HCT116 (cell line): ENCODE measurements at regions not wholly inside any gene's neighbourhood (a gene's known extent, or its start where the extent isn't known, plus 50 kb on each side); places are given as distances from the start of the nearest gene placed in this dataset.

Source experiments
- ATAC-seq: fragments of 200-7000 bp; cut with Tn5 transposase; 2 replicates; pipeline ENCODE4 v1.9.1; 2020; ENCODE audit warnings: mild to moderate bottlenecking, moderate library complexity
- BruUV-seq: library from RNA; stranded (reverse); fragments of 400-500 nt; replicated peaks from 2 replicates; lab custom pipeline; 2021; lab: Mats Ljungman, UMichigan
- CTCF ChIA-PET: fragments of 300-600 bp; sonication (Branson Sonifier 250); formaldehyde crosslinking; loops from one replicate; lab custom pipeline; 2021; ENCODE audit warnings: antibody characterized with exemption; lab: Charles Lee
- POLR2A ChIA-PET: fragments of 300-600, 350-600 bp; sonication (Branson Sonifier 250); formaldehyde crosslinking; loops from one replicate; lab custom pipeline; 2021; ENCODE audit warnings: antibody characterized with exemption; lab: Charles Lee
- RAD21 ChIA-PET, 2 experiments: fragments of 300-600 bp; sonication (Branson Sonifier 250); formaldehyde crosslinking; loops; one replicate each; lab custom pipeline; 2023; ENCODE audit warnings: low total read pairs in 2 of 2; ENCODE audit not compliant: uncharacterized antibody in 2 of 2, unreplicated experiment in 2 of 2, low non-redundant PET in 1 of 2; lab: Charles Lee
- DNase-seq: peaks from one replicate; pipeline ENCODE4 v3.0.0-alpha.2; 2010; ENCODE audit warnings: low read depth, low spot score
- H2AFZ ChIP-seq: fragments of 200-600 bp; shearing (Covaris generic), sonication (generic); 2 replicates; pipeline ENCODE4 v1.6.1; 2017; ENCODE audit warnings: low read depth, mixed run types, mixed read lengths, antibody characterized with exemption, low read length; ENCODE audit not compliant: poor library complexity, severe bottlenecking
- H3K27ac ChIP-seq: 2 replicates; pipeline ENCODE4 v1.5.1; 2012; ENCODE audit warnings: low read depth, low read length
- H3K27me3 ChIP-seq: fragments of 200-600 bp; sonication (generic); 2 replicates; pipeline ENCODE4 v1.6.1; 2016; ENCODE audit warnings: mixed run types, low read length, mixed read lengths; ENCODE audit not compliant: insufficient read depth
- H3K36me3 ChIP-seq, 2 experiments: fragments of 200-500 bp in 1 of 2; fragments of 200-600 bp in 1 of 2; sonication (Bioruptor generic) in 1 of 2; sonication (generic) in 1 of 2; 2 replicates each; pipeline versions ENCODE4 v1.5.1 to v1.6.1; 2014 to 2016; ENCODE audit warnings: low read length in 2 of 2, inconsistent platforms in 1 of 2, mixed read lengths in 1 of 2, mixed run types in 1 of 2; ENCODE audit not compliant: insufficient read depth in 2 of 2, control insufficient read depth in 1 of 2
- H3K4me1 ChIP-seq, 2 experiments: fragments of 200-600 bp in 1 of 2; sonication (generic) in 1 of 2; 2 replicates each; pipeline versions ENCODE4 v1.5.1 to v1.6.1; 2012 to 2017; ENCODE audit warnings: low read length in 2 of 2, inconsistent platforms in 1 of 2, mild to moderate bottlenecking in 1 of 2, mixed read lengths in 1 of 2, mixed run types in 1 of 2, moderate library complexity in 1 of 2; ENCODE audit not compliant: insufficient read depth in 2 of 2, control insufficient read depth in 1 of 2
- H3K4me2 ChIP-seq: fragments of 200-600 bp; sonication (generic); 2 replicates; pipeline ENCODE4 v1.6.1; 2017; ENCODE audit warnings: mixed run types, low read length, mixed read lengths
- H3K4me3 ChIP-seq, 2 experiments: fragments of 200-600 bp in 1 of 2; sonication (generic) in 1 of 2; replicated peaks in 1 of 2; 2 replicates each; pipeline ENCODE4 v1.5.1; 2011 to 2016; ENCODE audit warnings: low read length in 2 of 2, control low read depth in 1 of 2, low read depth in 1 of 2, mild to moderate bottlenecking in 1 of 2, mixed read lengths in 1 of 2, mixed run types in 1 of 2
- H3K79me2 ChIP-seq: fragments of 200-600 bp; sonication (generic); 2 replicates; pipeline ENCODE4 v1.6.1; 2017; ENCODE audit warnings: mild to moderate bottlenecking, mixed run types, low read length, moderate library complexity, mixed read lengths; ENCODE audit not compliant: insufficient read depth
- H3K9ac ChIP-seq: fragments of 200-600 bp; sonication (generic); 2 replicates; pipeline ENCODE4 v1.6.1; 2016; ENCODE audit warnings: low read length, mixed read lengths
- H3K9me2 ChIP-seq: fragments of 200-600 bp; sonication (generic), shearing (Covaris generic); 2 replicates; pipeline ENCODE4 v1.6.1; 2017; ENCODE audit warnings: mixed run types, mild to moderate bottlenecking, moderate library complexity; ENCODE audit not compliant: insufficient read depth
- H3K9me3 ChIP-seq, 2 experiments: fragments of 200-500 bp in 1 of 2; fragments of 200-600 bp in 1 of 2; sonication (Bioruptor generic) in 1 of 2; sonication (generic) in 1 of 2; 2 replicates each; pipeline ENCODE4 v1.6.1; 2014 to 2017; ENCODE audit warnings: low read length in 2 of 2, mixed read lengths in 2 of 2, inconsistent platforms in 1 of 2, low read depth in 1 of 2, mild to moderate bottlenecking in 1 of 2, mixed run types in 1 of 2, moderate library complexity in 1 of 2; ENCODE audit not compliant: control insufficient read depth in 1 of 2, insufficient read depth in 1 of 2
- H4K20me1 ChIP-seq: fragments of 200-600 bp; sonication (generic), shearing (Covaris generic); 2 replicates; pipeline ENCODE4 v1.6.1; 2017; ENCODE audit warnings: mixed run types, mild to moderate bottlenecking, moderate library complexity; ENCODE audit not compliant: insufficient read depth
- CBX3 ChIP-seq: IDR thresholded peaks from 2 replicates; pipeline ENCODE4 v1.6.1; 2012; ENCODE audit warnings: low read depth
- CEBPB ChIP-seq: IDR thresholded peaks from 2 replicates; pipeline ENCODE4 v1.6.1; 2012; ENCODE audit warnings: low read depth
- EGR1 ChIP-seq: IDR thresholded peaks from 2 replicates; pipeline ENCODE4 v1.6.1; 2012; ENCODE audit warnings: low read depth
- ELF1 ChIP-seq: IDR thresholded peaks from 2 replicates; pipeline ENCODE4 v1.6.1; 2012; ENCODE audit warnings: low read depth, borderline replicate concordance
- FOSL1 ChIP-seq: IDR thresholded peaks from 2 replicates; pipeline ENCODE4 v1.6.1; 2012; ENCODE audit warnings: low read depth
- TCF7L2 ChIP-seq: IDR thresholded peaks from 2 replicates; pipeline ENCODE4 v1.7.0; 2011; ENCODE audit warnings: borderline replicate concordance, inconsistent platforms; ENCODE audit not compliant: insufficient read depth, insufficient read length; ENCODE audit errors: extremely low read depth
- intact Hi-C: fragments of 100-400 bp; cut with micrococcal nuclease; formaldehyde crosslinking; loops from 2 replicates; pipeline ENCODE4 v1.10.0; 2022
- TF ChIP-seq, protein P1 (sequence below): IDR thresholded peaks from 2 replicates; pipeline ENCODE4 v1.6.1; 2012
- TF ChIP-seq, protein P2 (sequence below): IDR thresholded peaks from 2 replicates; pipeline ENCODE4 v1.6.1; 2012; ENCODE audit warnings: low read depth

DNA sequence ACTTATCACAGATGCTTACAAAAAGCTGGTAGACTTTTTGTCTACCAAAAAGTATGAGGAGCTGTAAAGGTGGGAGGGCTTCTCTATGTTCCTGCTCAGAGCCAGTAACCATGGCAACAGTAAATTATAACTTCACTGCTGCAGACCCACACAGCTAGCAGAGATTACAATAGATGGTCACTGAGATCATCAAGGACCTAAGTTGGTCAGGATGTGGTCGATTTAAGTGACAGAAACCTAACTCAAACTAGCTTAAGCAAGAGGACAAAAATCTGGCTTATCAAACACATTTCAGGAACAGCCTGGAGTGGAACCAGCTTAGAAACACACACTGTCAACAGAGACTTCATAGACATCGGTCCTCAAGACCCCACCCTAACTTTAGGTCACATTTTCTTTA, 113.4 kb upstream of the ATP1A1 start:
- intact Hi-C loops = no loop called here
- Histone ChIP-seq H3K4me1 (peaks cover 0 to 3% of the 10 kb centered on the region in 2 experiments; a peak in 1 of 4 replicates), H2AFZ (no peak overlapping the region), H3K36me3 (no peaks in the 10 kb centered on the region), H3K9me2 (no peaks in the 10 kb centered on the region), H3K79me2 (no peaks in the 10 kb centered on the region), H3K9me3 (no peaks in the 10 kb centered on the region), H3K27me3 (no peaks in the 10 kb centered on the region; the same call in 1 of the 2 replicates), H3K9ac (no peak overlapping the region), H3K4me3 (no peak overlapping the region), H4K20me1 (no peaks in the 10 kb centered on the region), H3K4me2 (no peak overlapping the region), H3K27ac (no peak overlapping the region)
- no peak for DNase-seq
- ChIA-PET POLR2A (interaction anchor here (1.1 kb wide), 1 partner anchor 116 kb away, joined by 3 read pairs; no protein-coding TSS in a partner anchor), RAD21 (no interaction called here), CTCF (no interaction called here)
- ATAC-seq = no peak
- no TSS peak for BruUV-seq
- no peak for TF ChIP-seq FOSL1
- TF ChIP-seq, protein P1, sequence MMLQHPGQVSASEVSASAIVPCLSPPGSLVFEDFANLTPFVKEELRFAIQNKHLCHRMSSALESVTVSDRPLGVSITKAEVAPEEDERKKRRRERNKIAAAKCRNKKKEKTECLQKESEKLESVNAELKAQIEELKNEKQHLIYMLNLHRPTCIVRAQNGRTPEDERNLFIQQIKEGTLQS = no peak
- TF ChIP-seq CBX3 = no peak
- no peak for TF ChIP-seq ELF1
- no peak for TF ChIP-seq TCF7L2
- TF ChIP-seq CEBPB = no peak
- TF ChIP-seq EGR1 = no peak
- TF ChIP-seq, protein P2, sequence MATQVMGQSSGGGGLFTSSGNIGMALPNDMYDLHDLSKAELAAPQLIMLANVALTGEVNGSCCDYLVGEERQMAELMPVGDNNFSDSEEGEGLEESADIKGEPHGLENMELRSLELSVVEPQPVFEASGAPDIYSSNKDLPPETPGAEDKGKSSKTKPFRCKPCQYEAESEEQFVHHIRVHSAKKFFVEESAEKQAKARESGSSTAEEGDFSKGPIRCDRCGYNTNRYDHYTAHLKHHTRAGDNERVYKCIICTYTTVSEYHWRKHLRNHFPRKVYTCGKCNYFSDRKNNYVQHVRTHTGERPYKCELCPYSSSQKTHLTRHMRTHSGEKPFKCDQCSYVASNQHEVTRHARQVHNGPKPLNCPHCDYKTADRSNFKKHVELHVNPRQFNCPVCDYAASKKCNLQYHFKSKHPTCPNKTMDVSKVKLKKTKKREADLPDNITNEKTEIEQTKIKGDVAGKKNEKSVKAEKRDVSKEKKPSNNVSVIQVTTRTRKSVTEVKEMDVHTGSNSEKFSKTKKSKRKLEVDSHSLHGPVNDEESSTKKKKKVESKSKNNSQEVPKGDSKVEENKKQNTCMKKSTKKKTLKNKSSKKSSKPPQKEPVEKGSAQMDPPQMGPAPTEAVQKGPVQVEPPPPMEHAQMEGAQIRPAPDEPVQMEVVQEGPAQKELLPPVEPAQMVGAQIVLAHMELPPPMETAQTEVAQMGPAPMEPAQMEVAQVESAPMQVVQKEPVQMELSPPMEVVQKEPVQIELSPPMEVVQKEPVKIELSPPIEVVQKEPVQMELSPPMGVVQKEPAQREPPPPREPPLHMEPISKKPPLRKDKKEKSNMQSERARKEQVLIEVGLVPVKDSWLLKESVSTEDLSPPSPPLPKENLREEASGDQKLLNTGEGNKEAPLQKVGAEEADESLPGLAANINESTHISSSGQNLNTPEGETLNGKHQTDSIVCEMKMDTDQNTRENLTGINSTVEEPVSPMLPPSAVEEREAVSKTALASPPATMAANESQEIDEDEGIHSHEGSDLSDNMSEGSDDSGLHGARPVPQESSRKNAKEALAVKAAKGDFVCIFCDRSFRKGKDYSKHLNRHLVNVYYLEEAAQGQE = no peak
